Adipocyte (in vitro differentiated cells): ENCODE measurements at regions not wholly inside any gene's neighbourhood (a gene's known extent, or its start where the extent isn't known, plus 50 kb on each side); places are given as distances from the start of the nearest gene placed in this dataset.

ENCODE experiments used
- DNase-seq: peaks from one replicate; pipeline ENCODE4 v3.0.0-alpha.2; 2015; ENCODE audit warnings: low read depth
- H3K27me3 ChIP-seq: replicated peaks from 2 replicates; pipeline ENCODE4 v1.7.0; 2013; ENCODE audit warnings: mild to moderate bottlenecking, low read length, moderate library complexity; ENCODE audit not compliant: control insufficient read depth, insufficient read depth
- H3K36me3 ChIP-seq: 2 replicates; pipeline ENCODE4 v1.7.0; 2013; ENCODE audit warnings: low read length, mild to moderate bottlenecking, moderate library complexity; ENCODE audit not compliant: control insufficient read depth, insufficient read depth, severe bottlenecking
- H3K4me1 ChIP-seq: 2 replicates; pipeline ENCODE4 v1.7.0; 2013; ENCODE audit warnings: mild to moderate bottlenecking, low read length, moderate library complexity; ENCODE audit not compliant: control insufficient read depth, insufficient read depth
- H3K4me3 ChIP-seq: 2 replicates; pipeline ENCODE4 v1.7.0; 2013; ENCODE audit warnings: mild to moderate bottlenecking, low read length, moderate library complexity
- H3K9ac ChIP-seq: 2 replicates; pipeline ENCODE4 v1.7.0; 2013; ENCODE audit warnings: mild to moderate bottlenecking, low read length, moderate library complexity
- H3K9me3 ChIP-seq: 2 replicates; pipeline ENCODE4 v1.7.0; 2013; ENCODE audit warnings: mild to moderate bottlenecking, low read length, moderate library complexity; ENCODE audit not compliant: control insufficient read depth

DNA sequence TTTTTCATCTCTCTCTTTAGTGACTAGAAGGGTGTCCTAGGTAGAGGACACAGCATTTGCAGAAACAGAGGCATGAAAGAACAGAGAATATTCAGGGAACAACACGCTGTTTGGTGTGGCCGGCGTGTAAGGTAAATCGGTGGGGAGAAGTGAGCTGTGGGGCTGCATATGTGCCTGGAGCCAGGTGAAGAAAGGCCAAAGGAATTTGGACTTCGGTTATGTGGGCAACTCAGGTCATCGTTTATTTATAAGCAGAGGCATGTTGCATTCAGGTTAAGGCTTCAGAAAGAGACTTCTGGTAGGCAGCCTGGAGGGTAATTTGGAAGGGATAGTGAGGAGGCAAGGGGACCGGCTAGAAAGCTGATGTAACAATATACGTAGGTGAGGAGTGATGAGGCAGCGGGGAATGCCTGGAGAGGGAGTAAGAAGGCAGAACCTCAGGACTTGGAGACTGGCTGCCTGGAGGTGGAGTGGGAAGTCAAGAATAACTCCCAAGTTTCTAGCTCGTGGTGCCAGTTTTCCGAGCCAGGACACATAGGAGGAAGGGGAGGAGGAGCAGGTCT, 64.1 kb upstream of the ACOT11 start:
- DNase-seq: no peak
- Histone ChIP-seq H3K4me3 (no peak overlapping the region), H3K36me3 (no peaks in the 10 kb centered on the region), H3K4me1 (peaks cover 11% of the 10 kb centered on the region), H3K9ac (no peak overlapping the region), H3K9me3 (no peaks in the 10 kb centered on the region), H3K27me3 (no peaks in the 10 kb centered on the region)

DNA sequence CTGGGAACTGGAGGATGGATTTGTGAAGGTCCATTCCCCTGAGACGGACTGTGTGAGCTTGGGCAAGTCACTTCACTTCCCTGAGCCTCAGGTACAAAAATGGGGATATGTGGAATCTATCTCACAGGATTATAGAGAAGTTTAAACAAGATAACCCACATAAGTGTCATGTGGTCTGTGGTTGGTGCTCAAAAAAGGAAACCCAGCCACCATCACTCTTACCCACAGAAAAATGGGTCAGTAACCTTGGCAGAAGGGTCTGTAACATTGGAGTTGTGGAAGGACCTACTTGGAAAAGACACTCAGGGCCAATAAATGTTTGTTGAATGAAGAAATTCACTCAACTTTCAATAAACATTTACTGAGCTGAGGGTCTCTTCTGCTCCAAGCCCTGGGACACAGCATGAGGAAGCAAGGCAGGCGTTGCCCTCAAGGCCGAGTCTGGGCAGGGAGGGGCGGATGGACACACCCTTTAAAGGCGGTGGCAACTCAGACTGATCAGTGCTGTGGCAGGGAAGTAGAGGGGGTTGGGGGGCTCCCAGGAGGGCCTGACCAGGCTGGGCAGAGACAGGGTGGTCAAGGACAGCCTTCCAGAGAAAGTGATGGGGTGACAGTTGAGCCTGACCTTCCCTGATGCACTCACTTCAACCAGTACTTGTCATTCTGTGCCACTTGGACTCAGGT, 66.7 kb upstream of the ACOT11 start:
- Histone ChIP-seq H3K36me3 (no peaks in the 10 kb centered on the region), H3K27me3 (no peaks in the 10 kb centered on the region), H3K4me3 (no peak overlapping the region), H3K9me3 (no peaks in the 10 kb centered on the region), H3K9ac (no peak overlapping the region), H3K4me1 (no peaks in the 10 kb centered on the region)
- no peak for DNase-seq

DNA sequence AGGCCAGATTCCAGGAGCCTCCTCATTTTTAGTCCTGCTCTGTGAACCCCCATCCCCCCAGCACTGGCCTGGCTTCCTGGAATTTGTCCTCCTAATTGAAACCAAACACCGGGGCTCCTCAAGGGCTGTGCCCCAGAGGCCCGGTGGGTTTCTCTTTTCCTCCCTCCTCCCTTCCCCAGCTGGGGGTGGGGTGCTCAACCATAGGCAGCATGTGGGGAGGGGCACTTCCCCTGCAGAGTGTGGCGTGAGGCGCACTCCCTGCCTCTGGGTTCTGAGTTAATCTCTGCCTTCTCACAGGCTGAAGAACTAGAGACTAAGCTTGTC, 67.5 kb upstream of the ACOT11 start:
- DNase-seq: peak; percentile 32
- Histone ChIP-seq H3K36me3 (no peaks in the 10 kb centered on the region), H3K4me3 (no peak overlapping the region), H3K9me3 (no peaks in the 10 kb centered on the region), H3K27me3 (peaks cover 4% of the 10 kb centered on the region), H3K9ac (no peak overlapping the region), H3K4me1 (no peaks in the 10 kb centered on the region)

DNA sequence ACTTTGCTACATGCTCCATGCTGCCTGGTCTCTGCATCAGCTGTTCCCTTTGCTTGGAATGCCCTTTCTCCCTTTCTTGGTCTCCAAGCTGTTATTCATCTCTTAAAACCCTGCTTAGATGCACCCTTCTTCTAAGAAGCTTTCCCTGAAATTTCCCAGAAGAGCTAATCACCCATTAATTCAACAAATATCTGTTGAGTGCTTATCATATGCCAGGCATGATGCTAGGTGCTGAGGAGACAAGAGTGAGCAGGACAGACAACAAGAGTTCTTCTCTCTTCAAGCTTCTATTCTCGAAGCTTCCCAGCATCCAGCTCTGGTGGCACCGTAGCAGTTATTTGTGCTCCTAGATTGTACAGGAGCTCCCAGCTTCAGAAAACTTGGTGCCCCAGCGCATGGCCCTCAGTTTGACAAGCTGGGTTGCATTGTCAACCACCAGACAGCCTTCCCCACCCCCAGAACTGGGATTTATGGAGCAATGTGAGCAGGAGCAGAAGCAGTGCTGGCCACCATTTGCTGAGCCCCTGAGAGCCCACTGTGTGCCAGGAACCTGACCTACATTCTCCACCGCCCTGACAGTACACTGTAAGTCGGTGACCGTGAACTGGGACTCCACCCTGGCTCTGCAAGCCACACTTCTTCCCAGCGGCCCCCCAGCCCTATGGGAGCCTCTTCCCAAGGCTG, 68.0 kb upstream of the ACOT11 start:
- H3K36me3 ChIP-seq: no peaks in the 10 kb centered on the region
- DNase-seq: no peak
- no peak overlapping the region for H3K4me3 ChIP-seq
- H3K4me1 ChIP-seq: no peaks in the 10 kb centered on the region
- no peaks in the 10 kb centered on the region for H3K9me3 ChIP-seq
- H3K9ac ChIP-seq: no peak overlapping the region
- peaks cover 9% of the 10 kb centered on the region for H3K27me3 ChIP-seq

DNA sequence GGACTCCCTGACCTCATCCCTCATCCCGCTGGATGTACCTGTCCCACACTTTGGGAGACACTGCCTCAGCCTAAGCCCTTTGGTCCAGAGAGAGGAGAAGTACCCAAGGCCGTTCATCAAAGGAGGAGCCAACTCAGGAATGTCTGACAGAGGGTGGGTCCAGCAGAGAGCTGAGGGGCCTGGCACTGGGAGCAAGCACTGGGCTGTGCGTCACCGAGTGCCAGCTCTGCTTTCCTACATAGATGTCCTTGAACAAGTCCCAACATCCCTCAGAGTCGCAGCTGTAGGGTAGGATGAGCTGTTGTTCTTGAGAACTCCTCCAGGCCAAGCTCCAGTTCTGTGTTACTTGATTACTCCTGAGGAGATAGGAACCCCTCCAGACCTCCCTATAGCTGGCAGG, 68.8 kb upstream of the ACOT11 start:
- no peak overlapping the region for H3K4me3 ChIP-seq
- H3K9ac ChIP-seq: no peak overlapping the region
- peaks cover 13% of the 10 kb centered on the region for H3K27me3 ChIP-seq
- DNase-seq: no peak
- H3K4me1 ChIP-seq: peaks cover 3% of the 10 kb centered on the region
- H3K36me3 ChIP-seq: no peaks in the 10 kb centered on the region
- H3K9me3 ChIP-seq: no peaks in the 10 kb centered on the region

DNA sequence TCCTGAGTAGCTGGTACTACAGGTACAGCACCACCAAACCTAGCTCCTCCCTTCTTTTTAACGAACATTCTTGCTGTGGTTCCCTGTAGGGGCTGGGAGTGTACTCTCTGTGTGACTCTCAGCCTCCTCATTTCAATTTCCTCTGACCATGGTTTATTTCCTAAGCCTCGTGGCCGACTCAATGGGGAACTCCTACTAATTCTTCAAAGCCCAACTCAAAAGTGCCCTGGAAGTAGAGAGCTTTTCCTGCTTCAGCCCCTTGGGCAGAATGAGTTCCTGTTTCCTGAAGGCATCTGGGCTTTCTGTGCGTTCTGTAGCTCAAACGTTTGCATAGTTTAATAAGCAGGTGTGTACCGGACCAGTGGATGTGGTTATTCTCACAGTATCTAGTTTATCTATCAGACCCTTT, 70.9 kb upstream of the ACOT11 start:
- Histone ChIP-seq H3K4me1 (peaks cover 3% of the 10 kb centered on the region), H3K4me3 (no peak overlapping the region), H3K27me3 (peaks cover 20% of the 10 kb centered on the region), H3K9me3 (no peaks in the 10 kb centered on the region), H3K9ac (no peak overlapping the region), H3K36me3 (no peaks in the 10 kb centered on the region)
- DNase-seq: no peak

DNA sequence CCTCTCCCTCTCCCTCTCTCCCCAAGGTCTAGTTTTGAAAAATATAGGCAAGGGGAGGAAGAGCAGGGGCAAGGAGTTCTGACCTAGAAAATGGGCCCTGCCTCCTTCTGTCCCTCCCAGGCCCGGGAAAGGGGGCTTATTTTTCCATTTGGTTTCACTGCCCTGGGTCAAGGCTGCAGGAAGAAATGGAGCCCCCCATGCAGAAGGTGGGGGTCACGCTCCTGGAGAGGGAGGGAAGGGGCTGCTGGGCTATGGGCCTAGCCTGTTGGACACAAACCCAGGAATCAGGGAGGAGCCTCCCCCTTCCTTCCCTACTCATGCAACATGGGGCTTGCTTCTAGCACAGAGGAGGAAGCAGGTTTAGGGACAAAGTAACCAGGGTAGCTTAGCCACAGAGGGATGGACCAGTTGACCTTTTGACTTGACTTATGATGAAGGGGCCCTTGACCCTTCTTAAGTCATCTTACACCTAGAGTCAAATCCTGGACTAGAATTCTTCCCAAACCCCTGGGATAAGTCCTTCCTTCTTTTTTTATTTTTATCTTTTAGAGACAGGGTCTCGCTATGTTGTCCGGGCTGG, 70.4 kb upstream of the SSBP3 start:
- Histone ChIP-seq H3K4me1 (peaks cover 3% of the 10 kb centered on the region), H3K9me3 (no peaks in the 10 kb centered on the region), H3K4me3 (no peak overlapping the region), H3K27me3 (peaks cover 20% of the 10 kb centered on the region), H3K36me3 (no peaks in the 10 kb centered on the region), H3K9ac (no peak overlapping the region)
- no peak for DNase-seq

DNA sequence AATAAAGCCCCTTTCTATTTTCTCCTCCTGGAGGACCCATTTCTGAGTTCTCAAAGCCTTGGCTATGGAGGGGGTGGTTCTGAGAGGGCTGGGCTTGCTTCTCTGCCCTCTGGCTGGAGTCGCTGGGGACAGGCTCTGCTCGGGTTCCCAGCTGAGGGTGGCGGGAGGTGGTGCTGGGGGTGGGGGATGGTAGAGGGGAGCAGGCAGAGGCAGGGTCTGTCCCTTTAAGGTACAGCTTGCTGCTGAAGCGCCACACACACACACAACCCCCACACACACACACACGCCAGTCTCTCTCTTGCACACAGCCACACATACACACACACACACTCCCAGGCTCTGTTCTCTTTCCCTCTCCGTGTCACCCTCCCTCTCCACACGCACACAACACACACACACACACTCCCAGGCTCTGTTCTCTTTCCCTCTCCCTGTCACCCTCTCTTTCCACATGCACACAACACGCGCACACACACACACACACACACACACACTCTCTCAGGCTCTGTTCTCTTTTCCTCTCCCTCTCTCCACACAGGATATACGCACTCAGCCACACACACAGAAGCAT, 69.8 kb upstream of the SSBP3 start:
- H3K9ac ChIP-seq: no peak overlapping the region
- H3K27me3 ChIP-seq: peaks cover 20% of the 10 kb centered on the region
- H3K36me3 ChIP-seq: no peaks in the 10 kb centered on the region
- H3K4me1 ChIP-seq: peaks cover 3% of the 10 kb centered on the region
- no peak overlapping the region for H3K4me3 ChIP-seq
- DNase-seq: no peak
- no peaks in the 10 kb centered on the region for H3K9me3 ChIP-seq

DNA sequence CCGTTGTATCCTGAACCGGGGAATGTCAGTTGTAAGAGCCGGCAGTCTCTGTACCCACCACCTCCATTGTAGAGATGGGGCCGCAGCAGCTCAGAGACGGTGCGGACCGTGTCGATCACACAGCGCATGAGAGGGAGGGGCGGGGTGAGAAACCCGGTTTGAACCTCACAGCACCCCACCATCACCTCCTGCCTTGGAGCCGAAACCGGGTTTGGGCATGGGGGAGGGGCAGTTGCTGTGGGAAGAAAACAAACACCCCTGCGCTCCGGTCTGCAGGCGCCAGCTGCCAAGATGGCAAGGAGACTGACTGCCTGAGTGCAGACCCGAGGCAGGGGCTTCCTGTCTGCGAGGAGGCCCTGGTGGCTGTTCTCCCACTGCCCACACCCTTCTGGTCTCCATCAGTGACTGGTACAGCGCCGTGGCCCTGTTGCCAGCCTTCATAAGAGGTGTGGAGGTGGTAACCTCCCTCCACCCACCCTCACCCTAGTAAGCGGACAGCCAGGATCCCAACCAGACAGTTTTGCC, 69.2 kb upstream of the SSBP3 start:
- peaks cover 3% of the 10 kb centered on the region for H3K4me1 ChIP-seq

DNA sequence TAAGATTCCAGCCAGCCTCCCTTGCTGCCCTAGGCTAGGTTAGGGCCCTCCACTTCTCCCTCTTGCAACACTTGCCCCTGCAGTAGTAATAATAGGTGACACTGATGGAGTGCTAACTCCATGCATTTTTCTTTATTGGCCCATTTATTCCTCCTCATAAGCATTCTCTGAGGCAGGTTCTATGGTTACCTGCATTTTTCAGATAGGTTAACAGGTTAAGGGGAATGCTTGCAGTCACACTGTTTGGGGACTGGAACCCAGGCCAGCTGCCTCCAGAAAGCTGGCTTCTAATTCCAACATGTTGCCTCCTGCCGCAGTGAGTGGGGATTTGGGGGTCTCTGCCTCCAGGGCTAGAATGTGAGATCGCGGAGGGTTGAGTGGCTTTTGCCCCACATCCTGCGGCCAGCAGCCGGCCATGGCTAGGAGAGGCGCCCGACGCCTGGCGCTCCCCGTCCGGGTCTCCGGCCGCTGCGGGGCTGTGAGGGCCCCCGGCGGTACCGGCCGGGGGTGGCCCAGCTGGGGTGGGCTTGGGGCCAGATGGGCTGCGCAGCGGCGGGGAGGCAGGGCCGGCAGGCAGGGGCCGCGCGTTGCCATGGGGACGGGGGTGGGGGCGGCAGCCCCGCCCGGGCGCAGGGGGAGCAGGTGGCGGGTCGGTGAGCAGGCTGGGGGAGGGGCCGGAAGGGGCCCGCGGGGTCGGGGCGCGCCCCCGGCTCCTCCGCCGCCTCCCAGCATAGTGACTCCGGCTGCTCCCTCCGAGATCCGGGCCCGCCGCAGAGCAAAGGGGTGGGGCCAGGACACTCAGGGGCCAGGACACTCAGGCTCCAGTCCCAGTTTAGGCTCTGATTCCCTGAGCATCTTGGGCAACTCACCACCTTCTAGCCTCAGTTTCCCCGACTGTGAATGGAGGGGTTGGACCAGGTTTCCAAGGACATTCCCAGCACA, 68.4 kb upstream of the SSBP3 start:
- peaks cover 3% of the 10 kb centered on the region for H3K4me1 ChIP-seq
- H3K27me3 ChIP-seq: peaks cover 20% of the 10 kb centered on the region
- no peaks in the 10 kb centered on the region for H3K36me3 ChIP-seq
- H3K4me3 ChIP-seq: peak overlapping the region; percentile 45
- H3K9me3 ChIP-seq: no peaks in the 10 kb centered on the region
- H3K9ac ChIP-seq: no peak overlapping the region
- no peak for DNase-seq

More for the DNA sequence above, 69.2 kb upstream of the SSBP3 start:
- Histone ChIP-seq H3K4me3 (no peak overlapping the region), H3K9ac (no peak overlapping the region), H3K36me3 (no peaks in the 10 kb centered on the region), H3K9me3 (no peaks in the 10 kb centered on the region), H3K27me3 (peaks cover 20% of the 10 kb centered on the region)
- DNase-seq: no peak
